Mesendoderm (in vitro differentiated cells): ENCODE measurements at regions not wholly inside any gene's neighbourhood (a gene's known extent, or its start where the extent isn't known, plus 50 kb on each side); places are given as distances from the start of the nearest gene placed in this dataset.
A peak's percentile ranks its signal among the peaks of the same experiment; 100 is the strongest.

Experiments
- DNase-seq: peaks from one replicate; pipeline ENCODE4 v3.0.0; 2013
- H2AK5ac ChIP-seq: 2 replicates; pipeline ENCODE4 v1.6.1; 2013; ENCODE audit warnings: low read length, inconsistent platforms
- H2BK120ac ChIP-seq: 2 replicates; pipeline ENCODE4 v1.6.1; 2013; ENCODE audit warnings: low read depth, mild to moderate bottlenecking, low read length, moderate library complexity, mixed read lengths
- H2BK15ac ChIP-seq: replicated peaks from 2 replicates; pipeline ENCODE4 v1.6.1; 2013; ENCODE audit warnings: low read depth, mild to moderate bottlenecking, moderate library complexity
- H2BK5ac ChIP-seq: 2 replicates; pipeline ENCODE4 v1.6.1; 2013; ENCODE audit warnings: low read length, inconsistent platforms
- H3K18ac ChIP-seq: 2 replicates; pipeline ENCODE4 v1.6.1; 2013; ENCODE audit warnings: mild to moderate bottlenecking, low read length, mixed read lengths
- H3K23ac ChIP-seq: one replicate; pipeline ENCODE4 v1.6.1; 2013; ENCODE audit warnings: low read length
- H3K27ac ChIP-seq: 2 replicates; pipeline ENCODE4 v1.5.1; 2013; ENCODE audit warnings: low read depth, mild to moderate bottlenecking, inconsistent platforms, low read length, moderate library complexity
- H3K27me3 ChIP-seq: 2 replicates; pipeline ENCODE4 v1.6.1; 2013; ENCODE audit warnings: low read length, control low read depth, mild to moderate bottlenecking, inconsistent platforms; ENCODE audit not compliant: insufficient read depth, poor library complexity
- H3K36me3 ChIP-seq: 2 replicates; pipeline ENCODE4 v1.6.1; 2013; ENCODE audit warnings: low read length, inconsistent platforms; ENCODE audit not compliant: control insufficient read depth, insufficient read depth
- H3K4ac ChIP-seq: one replicate; pipeline ENCODE4 v1.6.1; 2013; ENCODE audit warnings: low read depth, mild to moderate bottlenecking, low read length, moderate library complexity
- H3K4me1 ChIP-seq: 2 replicates; pipeline ENCODE4 v1.6.1; 2013; ENCODE audit warnings: low read depth, low read length, inconsistent platforms; ENCODE audit not compliant: control insufficient read depth
- H3K4me2 ChIP-seq: 2 replicates; pipeline ENCODE4 v1.6.1; 2013; ENCODE audit warnings: low read length
- H3K4me3 ChIP-seq: 2 replicates; pipeline ENCODE4 v1.5.1; 2013; ENCODE audit warnings: mild to moderate bottlenecking, low read length
- H3K56ac ChIP-seq: one replicate; pipeline ENCODE4 v1.6.1; 2013; ENCODE audit warnings: low read length
- H3K79me1 ChIP-seq: 2 replicates; pipeline ENCODE4 v1.6.1; 2013; ENCODE audit warnings: low read length, inconsistent platforms
- H3K79me2 ChIP-seq: 2 replicates; pipeline ENCODE4 v1.6.1; 2013; ENCODE audit warnings: mild to moderate bottlenecking, low read length; ENCODE audit not compliant: control insufficient read depth, insufficient read depth
- H3K9ac ChIP-seq: 2 replicates; pipeline ENCODE4 v1.6.1; 2013; ENCODE audit warnings: low read length, inconsistent platforms
- H4K5ac ChIP-seq: one replicate; pipeline ENCODE4 v1.6.1; 2013; ENCODE audit warnings: low read length
- H4K8ac ChIP-seq: one replicate; pipeline ENCODE4 v1.6.1; 2013; ENCODE audit warnings: low read depth, mild to moderate bottlenecking, control low read depth, low read length, moderate library complexity
- WGBS: extraction: QIAGEN DNeasy Blood & Tissue Kit; methylation state at CpG from one replicate; pipeline ENCODE4 v1.1.7; 2013; ENCODE audit warnings: low lambda C conversion rate, missing lambda C conversion rate; ENCODE audit not compliant: insufficient coverage; ENCODE audit errors: extremely low coverage; 5-methylcytosine and 5-hydroxymethylcytosine counted together

- no peak overlapping the region for H3K4me3 ChIP-seq
- H3K36me3 ChIP-seq = no peaks in the 10 kb centered on the region
- H3K9ac ChIP-seq = no peak overlapping the region
- no peak overlapping the region for H2BK15ac ChIP-seq
- H2BK5ac ChIP-seq = no peak overlapping the region
- H3K56ac ChIP-seq = no peak overlapping the region
- DNase-seq = peak; percentile 69
- H3K4me2 ChIP-seq = no peak overlapping the region
- no peaks in the 10 kb centered on the region for H3K27me3 ChIP-seq
- H3K79me2 ChIP-seq = no peaks in the 10 kb centered on the region
- no peaks in the 10 kb centered on the region for H3K79me1 ChIP-seq
- H3K27ac ChIP-seq = no peak overlapping the region
- no peak overlapping the region for H4K8ac ChIP-seq
- H3K4ac ChIP-seq = no peak overlapping the region
- H2AK5ac ChIP-seq = no peak overlapping the region
- no peaks in the 10 kb centered on the region for H3K4me1 ChIP-seq
- H2BK120ac ChIP-seq = no peak overlapping the region
- no peak overlapping the region for H3K18ac ChIP-seq
- no peak overlapping the region for H4K5ac ChIP-seq
- H3K23ac ChIP-seq = no peak overlapping the region
- no CpG with 5 or more reads among the region's 11 CpGs for WGBS
These were observed 56.0 kb upstream of the CTXND1 start for GRCh38 chr15:80308002-80308401.

- peak; percentile 55 for DNase-seq
- H3K4me2 ChIP-seq = no peak overlapping the region
- no peak overlapping the region for H2BK120ac ChIP-seq
- no peak overlapping the region for H3K9ac ChIP-seq
- H3K79me1 ChIP-seq = no peaks in the 10 kb centered on the region
- H3K27me3 ChIP-seq = no peaks in the 10 kb centered on the region
- H4K5ac ChIP-seq = no peak overlapping the region
- no peak overlapping the region for H2BK15ac ChIP-seq
- H3K27ac ChIP-seq = no peak overlapping the region
- no peaks in the 10 kb centered on the region for H3K36me3 ChIP-seq
- no peak overlapping the region for H2BK5ac ChIP-seq
- no peak overlapping the region for H3K23ac ChIP-seq
- H3K4me1 ChIP-seq = no peaks in the 10 kb centered on the region
- no peak overlapping the region for H3K18ac ChIP-seq
- WGBS = no CpG with 5 or more reads among the region's 6 CpGs
- H3K4me3 ChIP-seq = no peak overlapping the region
- no peaks in the 10 kb centered on the region for H3K79me2 ChIP-seq
- H3K4ac ChIP-seq = no peak overlapping the region
- H3K56ac ChIP-seq = no peak overlapping the region
- H4K8ac ChIP-seq = no peak overlapping the region
- H2AK5ac ChIP-seq = no peak overlapping the region
These were observed 57.9 kb upstream of the CTXND1 start for GRCh38 chr15:80309769-80310384.

DNA sequence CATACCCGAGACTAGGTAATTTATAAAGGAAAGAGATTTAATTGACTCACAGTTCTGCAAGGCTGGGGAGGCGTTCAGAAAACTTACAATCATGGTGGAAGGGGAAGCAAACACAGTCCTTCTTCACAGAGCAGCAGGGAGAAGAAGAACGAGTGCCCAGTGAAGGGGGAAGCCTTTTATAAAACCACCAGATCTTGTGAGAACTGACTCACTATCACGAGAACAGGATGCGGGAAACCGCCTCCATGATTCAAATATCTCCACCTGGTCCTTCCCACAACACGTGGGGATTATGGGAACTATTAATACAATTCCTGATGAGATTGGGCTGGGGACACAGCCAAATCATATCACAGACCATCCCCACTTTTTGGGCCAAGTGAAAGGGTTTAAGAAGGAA, 58.8 kb upstream of the CTXND1 start:
- Histone ChIP-seq H3K36me3 (no peaks in the 10 kb centered on the region), H3K79me2 (no peaks in the 10 kb centered on the region), H3K18ac (no peak overlapping the region), H3K4me3 (no peak overlapping the region), H2BK15ac (no peak overlapping the region), H3K56ac (no peak overlapping the region), H3K4ac (no peak overlapping the region), H2AK5ac (no peak overlapping the region), H2BK120ac (no peak overlapping the region), H3K4me2 (no peak overlapping the region), H3K23ac (no peak overlapping the region), H3K27me3 (no peaks in the 10 kb centered on the region), H2BK5ac (no peak overlapping the region), H4K8ac (no peak overlapping the region), H4K5ac (no peak overlapping the region), H3K27ac (no peak overlapping the region), H3K9ac (no peak overlapping the region), H3K79me1 (no peaks in the 10 kb centered on the region), H3K4me1 (no peaks in the 10 kb centered on the region)
- WGBS = no CpG with 5 or more reads among the region's 7 CpGs
- DNase-seq = no peak

GRCh38 chr15:80315289-80315987, 63.4 kb upstream of the CTXND1 start:
- no CpG with 5 or more reads among the region's 11 CpGs for WGBS
- H2AK5ac ChIP-seq = no peak overlapping the region
- DNase-seq = no peak
- H3K23ac ChIP-seq = no peak overlapping the region
- H3K18ac ChIP-seq = no peak overlapping the region
- H3K4ac ChIP-seq = no peak overlapping the region
- H2BK5ac ChIP-seq = no peak overlapping the region
- H4K5ac ChIP-seq = no peak overlapping the region
- H3K27me3 ChIP-seq = no peaks in the 10 kb centered on the region
- H3K56ac ChIP-seq = no peak overlapping the region
- H3K4me1 ChIP-seq = peaks cover 3% of the 10 kb centered on the region
- H2BK120ac ChIP-seq = no peak overlapping the region
- H3K27ac ChIP-seq = no peak overlapping the region
- no peaks in the 10 kb centered on the region for H3K79me2 ChIP-seq
- H4K8ac ChIP-seq = no peak overlapping the region
- no peaks in the 10 kb centered on the region for H3K36me3 ChIP-seq
- no peak overlapping the region for H2BK15ac ChIP-seq
- H3K79me1 ChIP-seq = no peaks in the 10 kb centered on the region
- H3K4me2 ChIP-seq = no peak overlapping the region
- no peak overlapping the region for H3K9ac ChIP-seq
- H3K4me3 ChIP-seq = no peak overlapping the region

DNA sequence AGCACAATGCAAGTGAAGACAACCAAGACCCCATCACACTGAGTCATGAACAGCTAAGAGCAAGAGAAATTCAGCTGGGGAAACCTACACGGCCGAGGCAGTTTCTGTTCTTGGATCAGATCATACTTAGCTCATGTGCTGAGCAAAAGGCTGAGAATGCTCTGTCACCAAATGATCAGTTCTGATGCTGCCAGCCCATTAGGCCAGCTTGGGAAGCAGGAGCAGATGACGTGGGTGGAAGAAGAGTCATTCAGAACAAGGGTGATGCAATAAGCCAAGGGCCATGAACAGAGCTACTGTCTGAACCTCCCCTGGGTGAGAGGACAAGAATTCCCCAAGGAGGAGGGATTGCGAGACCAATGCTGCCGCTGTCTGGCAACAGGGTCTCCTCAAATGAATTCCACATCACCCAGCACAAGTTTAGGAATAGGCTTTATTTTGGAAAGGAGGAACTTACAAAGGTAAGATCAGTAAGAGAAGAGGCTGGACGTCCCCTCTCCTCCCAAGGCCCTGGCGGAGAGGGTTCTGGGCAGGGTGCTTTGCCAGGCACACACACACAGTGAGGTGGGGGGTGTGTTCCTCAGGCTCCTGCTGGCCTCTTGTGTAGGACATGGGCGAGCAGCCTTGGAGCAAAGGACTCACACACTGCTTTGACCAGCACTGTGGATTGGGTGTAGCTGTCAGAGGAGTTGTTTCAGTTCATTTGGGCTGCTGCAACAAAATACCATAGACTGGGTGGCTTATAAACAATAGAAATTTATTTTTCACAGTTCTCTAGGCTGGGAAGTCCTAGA, 65.6 kb upstream of the CTXND1 start:
- H3K23ac ChIP-seq = no peak overlapping the region
- no peaks in the 10 kb centered on the region for H3K27me3 ChIP-seq
- H3K4me3 ChIP-seq = no peak overlapping the region
- H4K5ac ChIP-seq = no peak overlapping the region
- H3K36me3 ChIP-seq = no peaks in the 10 kb centered on the region
- peak overlapping the region; percentile 7 for H2BK5ac ChIP-seq
- peak overlapping the region; percentile 65 for H3K18ac ChIP-seq
- no peak overlapping the region for H4K8ac ChIP-seq
- no peak overlapping the region for H2BK15ac ChIP-seq
- no peak overlapping the region for H2BK120ac ChIP-seq
- H3K79me1 ChIP-seq = no peaks in the 10 kb centered on the region
- no peak overlapping the region for H2AK5ac ChIP-seq
- peak; percentile 37 for DNase-seq
- no peak overlapping the region for H3K4me2 ChIP-seq
- H3K4ac ChIP-seq = peak overlapping the region; percentile 70
- H3K56ac ChIP-seq = peak overlapping the region; percentile 1
- WGBS = no CpG with 5 or more reads among the region's 8 CpGs
- H3K9ac ChIP-seq = no peak overlapping the region
- H3K4me1 ChIP-seq = peaks cover 3% of the 10 kb centered on the region
- no peak overlapping the region for H3K27ac ChIP-seq
- H3K79me2 ChIP-seq = no peaks in the 10 kb centered on the region
